COLO829 (cell line): ENCODE measurements at regions not wholly inside any gene's neighbourhood (a gene's known extent, or its start where the extent isn't known, plus 50 kb on each side); places are given as distances from the start of the nearest gene placed in this dataset.

ENCODE experiments used
- DNase-seq: peaks from one replicate; pipeline ENCODE4 v3.0.0; 2012; ENCODE audit warnings: low spot score

DNA sequence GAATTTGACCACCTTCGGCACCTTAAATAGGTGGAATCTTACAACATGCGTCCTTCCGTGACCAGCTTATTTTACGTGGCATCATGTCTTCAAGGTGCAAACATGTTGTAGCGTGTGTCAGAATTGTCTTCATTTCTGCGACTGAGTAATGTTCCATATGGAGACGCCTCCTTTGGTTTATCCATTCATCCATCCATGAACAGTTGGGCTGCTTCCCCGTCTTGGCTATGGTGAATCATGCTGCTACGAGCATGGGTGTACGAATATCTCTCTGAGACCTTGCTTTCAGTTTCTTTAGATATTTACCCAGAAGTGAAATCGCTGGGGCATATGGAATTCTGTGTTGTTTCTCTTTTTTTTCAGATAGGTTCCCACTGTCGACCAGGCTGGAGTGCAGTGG is 391.9 kb upstream of the IRX2 start:
- DNase-seq: no peak

DNA sequence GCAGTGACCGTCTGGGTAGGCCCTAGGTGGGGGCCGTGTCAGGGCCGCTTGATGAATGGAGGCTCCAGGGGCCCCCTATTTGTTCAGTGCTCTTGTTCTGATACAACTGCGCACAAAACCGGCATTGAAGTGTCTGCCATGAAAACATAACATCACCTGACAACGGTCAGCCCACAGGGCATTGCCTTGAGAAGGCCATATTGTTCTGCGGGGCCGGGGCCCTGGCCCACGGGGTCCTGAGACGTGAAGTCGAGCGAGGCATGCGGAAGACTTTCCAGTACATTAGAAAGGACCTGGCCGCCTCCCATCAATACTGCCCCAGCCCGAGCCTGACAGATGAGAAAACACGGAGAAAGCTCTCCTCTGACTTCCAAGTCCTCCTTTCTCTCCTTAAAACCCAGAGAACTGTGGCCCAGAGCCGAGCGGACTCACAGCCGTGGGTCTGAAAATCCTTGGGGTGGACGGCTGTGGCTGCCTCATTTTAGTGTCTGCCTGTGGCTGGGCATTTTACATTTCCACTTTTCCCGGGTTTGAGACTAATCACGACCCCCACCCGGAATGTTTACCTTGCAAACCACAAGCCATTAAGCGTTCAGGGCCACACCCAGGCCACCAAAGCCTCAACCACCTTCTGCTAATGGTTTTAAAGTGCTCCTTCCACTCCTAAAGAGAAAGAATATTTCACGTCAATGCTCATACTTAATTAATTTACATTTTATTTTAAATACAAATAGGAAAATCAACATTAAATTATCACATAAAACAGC is 391.0 kb upstream of the IRX2 start:
- DNase-seq: no peak

DNA sequence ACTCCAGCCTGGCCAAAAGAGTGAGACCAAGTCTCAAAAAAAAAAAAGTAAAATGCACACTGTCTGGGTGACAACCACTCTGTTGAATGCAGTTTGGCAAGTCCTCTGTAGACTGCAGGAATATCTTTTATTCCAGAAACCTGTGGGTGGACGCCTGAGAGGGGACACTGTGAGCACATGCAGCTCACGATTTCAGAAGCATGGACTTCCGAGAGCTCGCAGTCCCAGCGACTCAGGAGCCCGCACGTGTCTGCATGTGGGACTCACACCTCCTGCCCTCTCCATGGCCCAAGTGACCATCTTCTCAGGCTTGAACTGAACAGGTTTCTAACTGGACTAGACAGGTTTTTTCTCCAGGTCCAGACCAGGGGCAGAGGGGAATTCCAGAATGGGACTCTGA is 388.6 kb upstream of the IRX2 start:
- no peak for DNase-seq

DNA sequence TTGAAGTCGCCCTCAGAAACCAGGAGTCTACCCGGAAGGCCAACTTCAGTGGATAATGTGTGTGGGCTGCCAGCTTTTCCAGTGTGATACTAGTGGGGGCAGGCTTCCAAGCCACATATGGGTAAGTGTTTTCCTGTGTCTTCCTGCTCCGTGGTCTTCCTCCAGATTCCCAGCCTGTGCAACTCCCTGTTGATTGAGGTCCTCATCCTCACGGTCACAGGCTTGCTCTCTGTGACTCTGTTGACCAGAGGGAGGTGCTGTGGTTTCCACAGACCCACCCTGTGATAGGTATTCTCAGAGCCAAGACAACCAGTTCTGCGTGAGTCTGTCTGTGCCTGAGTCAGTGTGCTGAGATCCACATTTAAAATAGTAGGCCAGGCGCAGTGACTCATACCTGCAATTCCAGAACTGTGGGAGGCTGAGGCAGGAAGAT is 388.0 kb upstream of the IRX2 start:
- DNase-seq: no peak

GRCh38 chr5:3131161-3131560 is 379.7 kb upstream of the IRX2 start:
- no peak for DNase-seq

GRCh38 chr5:3129252-3129651 is 377.8 kb upstream of the IRX2 start:
- DNase-seq: no peak

- no peak for DNase-seq
Measured at GRCh38 chr5:3127423-3127911, 376.0 kb upstream of the IRX2 start.

DNA sequence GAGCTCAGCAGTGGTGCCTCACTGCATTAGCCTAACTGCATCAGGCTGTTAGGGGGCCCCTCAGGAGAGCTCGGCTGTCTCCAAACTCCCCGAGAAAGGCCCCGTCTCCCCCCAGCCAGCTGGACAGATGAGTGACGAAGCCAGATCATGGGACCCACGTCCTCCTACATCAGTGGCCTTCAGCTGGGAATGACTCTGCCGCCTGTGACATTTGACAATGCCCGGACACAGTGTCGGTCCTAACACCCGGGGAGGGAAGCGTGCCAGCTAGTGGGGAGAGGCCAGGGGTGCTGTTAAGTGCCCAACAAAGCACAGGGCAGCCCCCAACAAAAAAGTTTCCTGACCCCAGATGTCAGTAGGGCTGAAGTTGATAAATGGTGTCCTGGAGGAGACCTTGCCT is 375.2 kb upstream of the IRX2 start:
- no peak for DNase-seq

GRCh38 chr5:3124410-3124809 is 372.9 kb upstream of the IRX2 start:
- DNase-seq: no peak

- DNase-seq: no peak
Measured at GRCh38 chr5:3123763-3124157, 372.3 kb upstream of the IRX2 start.

DNA sequence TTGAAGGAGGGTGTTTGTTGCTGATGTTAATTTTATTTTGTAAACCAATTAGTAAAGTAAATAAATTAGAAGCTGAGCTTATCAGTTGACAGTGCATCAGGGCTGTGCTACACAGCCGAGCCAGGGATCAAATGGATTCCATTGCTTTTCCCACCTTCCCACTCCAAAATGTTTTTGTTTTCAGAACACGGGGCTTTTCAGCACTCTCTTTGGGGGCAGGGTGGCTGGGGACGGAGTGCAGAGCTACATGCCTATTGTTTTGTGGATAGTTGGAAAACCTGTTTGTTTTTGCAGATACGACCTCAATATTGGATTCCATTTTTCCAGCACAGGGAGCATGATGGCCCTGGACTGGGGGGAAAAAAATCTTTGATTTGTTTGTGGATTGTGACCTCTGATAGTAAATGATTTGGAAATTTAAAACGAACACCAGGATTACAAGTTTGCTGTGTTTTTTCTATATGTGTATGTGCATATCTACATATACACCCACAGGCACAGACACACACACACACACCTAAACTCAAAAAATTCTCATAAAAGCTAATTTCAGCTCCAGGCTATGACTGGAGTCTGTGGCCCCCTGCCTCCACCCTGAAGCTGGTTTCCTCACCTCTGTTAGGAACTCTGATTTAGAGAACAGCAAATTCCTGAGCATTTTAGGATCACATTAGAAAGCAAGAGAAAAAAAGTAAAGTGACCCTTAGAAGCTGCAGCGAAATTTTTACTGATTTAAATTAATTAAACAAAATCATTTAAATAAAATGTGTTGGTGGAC is 371.7 kb upstream of the IRX2 start:
- DNase-seq: no peak

- DNase-seq: no peak
Measured at GRCh38 chr5:3122216-3122615, 370.7 kb upstream of the IRX2 start.

DNA sequence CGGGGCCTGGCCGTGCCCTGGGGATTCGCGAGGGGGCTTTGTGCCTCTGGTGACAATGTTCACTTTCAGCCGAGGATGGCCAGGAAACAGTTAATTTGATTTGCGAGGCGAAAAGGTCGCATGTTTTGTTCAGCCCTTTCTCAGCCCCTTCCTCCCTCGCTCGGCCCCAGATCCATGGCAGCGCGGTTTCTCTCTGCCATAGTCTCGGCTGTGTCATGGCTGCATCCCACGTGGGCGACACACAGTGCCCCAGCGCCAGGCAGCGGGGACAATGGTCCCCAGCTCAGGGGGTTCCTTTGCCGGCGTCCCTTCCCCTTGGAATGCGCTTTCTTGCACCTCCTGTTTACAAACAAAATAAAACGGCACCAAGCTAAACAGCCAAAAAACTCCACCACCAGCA is 370.3 kb upstream of the IRX2 start:
- no peak for DNase-seq

DNA sequence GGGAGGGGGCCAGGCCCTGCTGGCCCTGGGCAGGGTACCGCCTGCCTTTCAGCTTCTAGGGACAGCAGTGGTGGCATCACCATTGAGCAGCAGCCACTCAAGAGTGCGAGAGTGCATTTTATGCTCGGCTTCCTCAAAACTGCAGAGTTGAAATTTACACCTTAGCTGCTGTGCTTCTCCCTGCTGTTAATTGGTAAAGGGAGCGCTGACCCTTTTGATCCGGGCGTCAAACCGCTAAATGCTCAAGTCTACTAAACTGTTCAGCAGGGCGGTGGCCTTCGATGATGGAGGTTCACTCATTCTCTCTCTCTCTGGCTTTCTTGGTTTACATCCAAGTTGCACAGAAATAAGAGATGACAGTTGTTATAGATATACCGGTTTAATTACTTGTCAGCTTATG is 368.6 kb upstream of the IRX2 start:
- no peak for DNase-seq

DNA sequence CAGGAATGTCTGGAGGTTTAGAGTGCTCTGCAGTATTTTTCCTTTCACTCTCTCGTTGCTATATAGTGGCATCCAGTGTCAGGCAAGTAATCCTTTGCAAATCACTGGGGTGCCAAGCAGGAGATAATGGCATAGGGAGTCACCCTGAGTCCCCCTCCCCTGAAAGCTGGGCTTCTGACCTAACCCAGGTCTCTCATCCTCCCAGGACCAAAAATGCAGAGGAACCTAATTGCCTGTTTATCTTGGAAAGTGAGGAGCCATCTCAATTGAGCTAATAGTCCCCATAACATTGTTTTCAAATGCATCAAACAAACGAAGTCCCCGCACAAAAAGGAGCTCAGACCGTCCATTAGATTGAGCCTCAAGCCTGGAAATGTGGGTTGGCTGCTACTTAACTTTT is 368.0 kb upstream of the IRX2 start:
- no peak for DNase-seq

- no peak for DNase-seq
Measured at GRCh38 chr5:3118340-3118739, 366.9 kb upstream of the IRX2 start.

DNA sequence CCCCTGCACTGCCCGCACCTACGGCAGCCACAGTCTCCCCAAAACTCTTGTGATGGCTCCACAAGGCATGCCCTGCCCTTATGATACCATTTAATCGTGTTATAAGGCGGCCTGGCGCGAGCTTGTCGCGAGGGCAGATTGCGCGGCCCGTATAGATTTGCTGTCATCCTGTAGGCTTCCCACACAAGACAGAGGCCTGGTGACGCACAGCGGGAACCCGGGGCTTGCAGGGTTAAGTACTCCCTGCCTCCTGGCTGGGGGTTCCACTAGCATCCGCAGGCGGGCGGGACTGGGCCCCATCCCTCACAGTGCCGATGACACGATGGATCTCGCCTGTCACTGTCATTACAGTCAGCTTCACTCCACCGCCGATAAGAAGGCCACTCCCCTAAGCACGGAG is 364.9 kb upstream of the IRX2 start:
- no peak for DNase-seq

- no peak for DNase-seq
Measured at GRCh38 chr5:3114467-3114866, 363.0 kb upstream of the IRX2 start.

GRCh38 chr5:3110371-3110770 is 358.9 kb upstream of the IRX2 start:
- no peak for DNase-seq

- DNase-seq: no peak
Measured at GRCh38 chr5:3107156-3107611, 355.7 kb upstream of the IRX2 start.

- DNase-seq: no peak
Measured at GRCh38 chr5:3105581-3105980, 354.1 kb upstream of the IRX2 start.

DNA sequence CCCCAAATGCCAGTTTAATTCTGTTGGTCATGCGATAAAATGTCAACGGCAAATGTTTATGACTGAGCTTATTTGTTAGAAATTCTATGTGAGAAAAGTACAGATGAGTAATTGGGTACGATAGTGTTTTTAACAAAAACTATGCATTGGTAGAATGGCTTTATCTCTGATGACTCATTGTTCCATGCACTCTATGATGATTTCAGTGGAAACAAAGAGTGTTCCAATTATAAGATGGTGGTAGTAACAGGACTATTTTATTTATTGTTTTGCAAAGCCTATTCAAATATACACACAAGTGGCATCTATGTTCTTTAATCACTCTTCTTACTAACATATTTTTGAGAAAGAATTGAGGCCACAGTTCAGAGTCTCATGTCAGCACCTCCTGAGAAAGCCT is 353.7 kb upstream of the IRX2 start:
- no peak for DNase-seq

GRCh38 chr5:3104429-3105060 is 353.1 kb upstream of the IRX2 start:
- no peak for DNase-seq
